GM18520 (cell line): ENCODE measurements at regions not wholly inside any gene's neighbourhood (a gene's known extent, or its start where the extent isn't known, plus 50 kb on each side); places are given as distances from the start of the nearest gene placed in this dataset.
"Not testable (repeated sequence)": the region's sequence is repeated elsewhere in the genome, so short reads cannot be mapped to it uniquely, and the experiment has no call there.

Experiments
- ATAC-seq: cut with Tn5 transposase; IDR thresholded peaks from one replicate; pipeline ENCODE4 v1.9.1; 2021; ENCODE audit not compliant: unreplicated experiment

GRCh38 chr2:53610260-53610659, 157.3 kb upstream of the CHAC2 start:
- ATAC-seq = no peak

GRCh38 chr2:53609551-53609950, 158.1 kb upstream of the CHAC2 start:
- no peak for ATAC-seq

GRCh38 chr2:53608293-53608692, 159.3 kb upstream of the CHAC2 start:
- no peak for ATAC-seq

- ATAC-seq = no peak
Measured at GRCh38 chr2:53600815-53601214, 166.8 kb upstream of the CHAC2 start.

GRCh38 chr2:53586733-53587612, 180.6 kb upstream of the CHAC2 start:
- ATAC-seq = not testable (repeated sequence)

GRCh38 chr2:53584986-53585385, 182.6 kb upstream of the CHAC2 start:
- ATAC-seq = no peak

- ATAC-seq = no peak
Measured at GRCh38 chr2:53583583-53583982, 184.0 kb upstream of the CHAC2 start.

GRCh38 chr2:53582556-53582955, 185.0 kb upstream of the CHAC2 start:
- ATAC-seq = no peak

GRCh38 chr2:53576166-53576565, 191.4 kb upstream of the CHAC2 start:
- ATAC-seq = no peak

- ATAC-seq = no peak
Measured at GRCh38 chr2:53575721-53576124, 191.9 kb upstream of the CHAC2 start.

- no peak for ATAC-seq
Measured at GRCh38 chr2:53572696-53573095, 194.9 kb upstream of the CHAC2 start.

GRCh38 chr2:53569957-53570727, 197.5 kb upstream of the CHAC2 start:
- no peak for ATAC-seq

GRCh38 chr2:53568469-53568868, 199.1 kb upstream of the CHAC2 start:
- ATAC-seq = no peak

- no peak for ATAC-seq
Measured at GRCh38 chr2:53567073-53567472, 200.5 kb upstream of the CHAC2 start.

- ATAC-seq = no peak
Measured at GRCh38 chr2:53562407-53562806, 205.2 kb upstream of the CHAC2 start.

- ATAC-seq = no peak
Measured at GRCh38 chr2:53561155-53561554, 206.4 kb upstream of the CHAC2 start.

GRCh38 chr2:53559302-53559966, 208.2 kb upstream of the CHAC2 start:
- no peak for ATAC-seq

- no peak for ATAC-seq
Measured at GRCh38 chr2:53558867-53559266, 208.7 kb upstream of the CHAC2 start.

- ATAC-seq = no peak
Measured at GRCh38 chr2:53549497-53549896, 218.1 kb upstream of the CHAC2 start.

GRCh38 chr2:53545604-53546003, 222.0 kb upstream of the CHAC2 start:
- no peak for ATAC-seq

- no peak for ATAC-seq
Measured at GRCh38 chr2:53544871-53545558, 222.6 kb upstream of the CHAC2 start.
